Panc1 (cell line): ENCODE measurements at regions not wholly inside any gene's neighbourhood (a gene's known extent, or its start where the extent isn't known, plus 50 kb on each side); places are given as distances from the start of the nearest gene placed in this dataset.

Experiments
- POLR2AphosphoS5 ChIP-seq: IDR thresholded peaks from 2 replicates; pipeline ENCODE4 v1.6.1; 2012; ENCODE audit warnings: mild to moderate bottlenecking, low read depth, low read length, moderate library complexity
- TF ChIP-seq, protein P1 (sequence below), 2 experiments: IDR thresholded peaks; 2 replicates each; pipeline ENCODE4 v1.6.1; 2011 to 2012; ENCODE audit warnings: low read depth in 2 of 2, control low read depth in 1 of 2, low read length in 1 of 2, mild to moderate bottlenecking in 1 of 2, moderate library complexity in 1 of 2; ENCODE audit not compliant: insufficient read depth in 1 of 2
- TF ChIP-seq, protein P2 (sequence below): fragments of 450-650 bp; IDR thresholded peaks from 2 replicates; pipeline ENCODE4 v1.5.1; 2017; ENCODE audit warnings: mild to moderate bottlenecking

DNA sequence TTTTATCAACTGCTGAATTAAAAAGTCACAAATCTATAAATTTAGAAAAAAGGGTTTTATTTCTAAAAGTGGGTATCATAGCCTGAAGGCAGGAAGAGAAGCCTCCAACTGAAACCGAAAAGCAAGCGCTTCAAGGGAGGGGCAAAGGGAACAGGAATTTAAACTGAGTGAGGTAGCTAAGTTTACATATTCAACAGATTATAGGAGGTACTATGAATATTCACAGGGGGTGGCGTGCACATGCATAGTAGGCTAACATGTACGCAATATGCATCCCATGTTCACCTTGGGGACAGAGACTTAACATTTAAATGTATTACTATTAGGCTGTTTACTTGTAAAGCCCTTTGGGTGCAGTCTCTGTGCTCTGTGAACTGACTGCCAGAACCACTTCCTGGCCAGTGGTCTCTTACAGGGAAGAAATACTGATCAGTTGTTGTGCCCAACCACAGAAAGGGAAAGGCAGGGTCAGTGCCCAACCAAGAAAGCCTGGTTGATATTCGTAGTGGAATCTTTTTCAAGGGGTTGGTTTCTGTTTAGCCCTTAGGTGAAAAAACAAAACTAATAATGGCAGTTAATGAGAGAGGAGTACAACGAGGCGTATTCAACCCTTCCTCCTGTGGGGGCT is 168.7 kb upstream of the GALNTL6 start:
- TF ChIP-seq, protein P1, sequence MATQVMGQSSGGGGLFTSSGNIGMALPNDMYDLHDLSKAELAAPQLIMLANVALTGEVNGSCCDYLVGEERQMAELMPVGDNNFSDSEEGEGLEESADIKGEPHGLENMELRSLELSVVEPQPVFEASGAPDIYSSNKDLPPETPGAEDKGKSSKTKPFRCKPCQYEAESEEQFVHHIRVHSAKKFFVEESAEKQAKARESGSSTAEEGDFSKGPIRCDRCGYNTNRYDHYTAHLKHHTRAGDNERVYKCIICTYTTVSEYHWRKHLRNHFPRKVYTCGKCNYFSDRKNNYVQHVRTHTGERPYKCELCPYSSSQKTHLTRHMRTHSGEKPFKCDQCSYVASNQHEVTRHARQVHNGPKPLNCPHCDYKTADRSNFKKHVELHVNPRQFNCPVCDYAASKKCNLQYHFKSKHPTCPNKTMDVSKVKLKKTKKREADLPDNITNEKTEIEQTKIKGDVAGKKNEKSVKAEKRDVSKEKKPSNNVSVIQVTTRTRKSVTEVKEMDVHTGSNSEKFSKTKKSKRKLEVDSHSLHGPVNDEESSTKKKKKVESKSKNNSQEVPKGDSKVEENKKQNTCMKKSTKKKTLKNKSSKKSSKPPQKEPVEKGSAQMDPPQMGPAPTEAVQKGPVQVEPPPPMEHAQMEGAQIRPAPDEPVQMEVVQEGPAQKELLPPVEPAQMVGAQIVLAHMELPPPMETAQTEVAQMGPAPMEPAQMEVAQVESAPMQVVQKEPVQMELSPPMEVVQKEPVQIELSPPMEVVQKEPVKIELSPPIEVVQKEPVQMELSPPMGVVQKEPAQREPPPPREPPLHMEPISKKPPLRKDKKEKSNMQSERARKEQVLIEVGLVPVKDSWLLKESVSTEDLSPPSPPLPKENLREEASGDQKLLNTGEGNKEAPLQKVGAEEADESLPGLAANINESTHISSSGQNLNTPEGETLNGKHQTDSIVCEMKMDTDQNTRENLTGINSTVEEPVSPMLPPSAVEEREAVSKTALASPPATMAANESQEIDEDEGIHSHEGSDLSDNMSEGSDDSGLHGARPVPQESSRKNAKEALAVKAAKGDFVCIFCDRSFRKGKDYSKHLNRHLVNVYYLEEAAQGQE (IDR thresholded peaks at IDR 0.05; ENCODE audit: insufficient read depth in 1 of 2, low read depth in 2 of 2, low read length in 1 of 2), result no peak
- TF ChIP-seq, protein P2, sequence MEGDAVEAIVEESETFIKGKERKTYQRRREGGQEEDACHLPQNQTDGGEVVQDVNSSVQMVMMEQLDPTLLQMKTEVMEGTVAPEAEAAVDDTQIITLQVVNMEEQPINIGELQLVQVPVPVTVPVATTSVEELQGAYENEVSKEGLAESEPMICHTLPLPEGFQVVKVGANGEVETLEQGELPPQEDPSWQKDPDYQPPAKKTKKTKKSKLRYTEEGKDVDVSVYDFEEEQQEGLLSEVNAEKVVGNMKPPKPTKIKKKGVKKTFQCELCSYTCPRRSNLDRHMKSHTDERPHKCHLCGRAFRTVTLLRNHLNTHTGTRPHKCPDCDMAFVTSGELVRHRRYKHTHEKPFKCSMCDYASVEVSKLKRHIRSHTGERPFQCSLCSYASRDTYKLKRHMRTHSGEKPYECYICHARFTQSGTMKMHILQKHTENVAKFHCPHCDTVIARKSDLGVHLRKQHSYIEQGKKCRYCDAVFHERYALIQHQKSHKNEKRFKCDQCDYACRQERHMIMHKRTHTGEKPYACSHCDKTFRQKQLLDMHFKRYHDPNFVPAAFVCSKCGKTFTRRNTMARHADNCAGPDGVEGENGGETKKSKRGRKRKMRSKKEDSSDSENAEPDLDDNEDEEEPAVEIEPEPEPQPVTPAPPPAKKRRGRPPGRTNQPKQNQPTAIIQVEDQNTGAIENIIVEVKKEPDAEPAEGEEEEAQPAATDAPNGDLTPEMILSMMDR, result no peak
- TF ChIP-seq POLR2AphosphoS5, result no peak
